Colonic mucosa (tissue), 4 donors: ENCODE measurements at regions not wholly inside any gene's neighbourhood (a gene's known extent, or its start where the extent isn't known, plus 50 kb on each side); places are given as distances from the start of the nearest gene placed in this dataset.

Experiments
- DNase-seq: peaks from one replicate; pipeline ENCODE4 v3.0.0-alpha.2; 2020
- H3K27ac ChIP-seq: fragments of 200-600 bp; one replicate; pipeline ENCODE4 v1.8.0; 2021
- H3K27me3 ChIP-seq: fragments of 200-600 bp; one replicate; pipeline ENCODE4 v1.8.0; 2021
- H3K36me3 ChIP-seq: fragments of 200-600 bp; one replicate; pipeline ENCODE4 v1.8.0; 2021
- H3K4me1 ChIP-seq: fragments of 200-600 bp; one replicate; pipeline ENCODE4 v1.8.0; 2021; ENCODE audit warnings: mild to moderate bottlenecking
- H3K4me3 ChIP-seq: fragments of 200-600 bp; one replicate; pipeline ENCODE4 v1.8.0; 2021
- H3K9ac ChIP-seq, 2 donors: one replicate each; pipeline ENCODE4 v1.7.0; 2013; ENCODE audit warnings: control low read depth in 2 of 2, low read depth in 2 of 2, low read length in 2 of 2
- H3K9me3 ChIP-seq: fragments of 200-600 bp; one replicate; pipeline ENCODE4 v1.8.0; 2021
- intact Hi-C: fragments of 100-400 bp; cut with DNase I; formaldehyde crosslinking; loops from one replicate; pipeline ENCODE4 v1.14.1; 2022
- TF ChIP-seq, protein P1 (sequence below): fragments of 200-600 bp; IDR thresholded peaks from one replicate; pipeline ENCODE4 v1.8.0; 2022; ENCODE audit warnings: antibody characterized with exemption, mild to moderate bottlenecking
- donor health status: healthy.
- donor health status: DM: no; HTN: no; CAD: no.
- donor health status: DM: no; HTN: no; CAD: no.

DNA sequence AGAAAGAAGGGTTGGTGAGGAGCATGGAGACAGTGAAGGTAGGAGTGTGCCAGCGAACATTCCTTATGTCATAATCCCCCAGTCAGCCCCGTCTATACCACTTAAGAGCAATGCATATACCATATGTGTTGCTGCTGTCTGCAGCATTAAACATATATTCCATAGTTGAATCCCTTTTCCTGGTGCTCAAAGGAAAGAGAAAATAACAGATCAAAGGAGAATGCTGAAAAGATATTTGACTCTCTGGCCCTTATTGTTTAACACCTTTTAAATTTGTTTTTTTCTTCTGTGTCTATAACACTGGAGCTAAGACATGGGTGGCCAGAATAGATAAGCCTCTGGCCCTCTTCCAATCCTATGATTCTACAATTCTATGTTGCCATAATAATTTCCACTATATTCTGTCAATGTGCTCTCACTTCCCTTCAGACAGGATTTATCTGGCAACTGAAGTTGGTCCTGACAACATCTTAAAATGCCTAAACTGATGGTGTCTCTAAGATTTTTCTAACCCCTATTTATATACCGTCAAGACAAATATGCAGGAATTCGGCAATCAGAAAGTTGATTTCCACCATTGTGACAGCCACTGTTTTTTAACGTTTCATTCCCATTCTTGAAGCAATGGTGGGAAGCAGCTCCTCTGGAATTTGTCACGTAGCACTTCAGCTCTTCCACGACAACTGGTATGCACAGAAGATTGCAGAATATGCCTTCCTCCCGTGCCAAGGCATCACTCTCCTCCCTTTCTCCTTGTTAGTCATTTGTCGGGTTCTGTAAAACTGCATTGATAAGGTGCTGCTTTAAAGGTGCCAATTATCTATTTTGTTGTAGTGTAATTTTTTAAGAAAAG is 204.7 kb downstream of the BCAT1 start:
- intact Hi-C loops, result no loop called here
- Histone ChIP-seq H3K36me3 (no peaks in the 10 kb centered on the region), H3K9me3 (no peaks in the 10 kb centered on the region), H3K4me3 (no peak overlapping the region), H3K9ac (no peak overlapping the region), H3K27ac (no peak overlapping the region), H3K4me1 (no peaks in the 10 kb centered on the region), H3K27me3 (no peaks in the 10 kb centered on the region)
- DNase-seq, result no peak
- TF ChIP-seq, protein P1, sequence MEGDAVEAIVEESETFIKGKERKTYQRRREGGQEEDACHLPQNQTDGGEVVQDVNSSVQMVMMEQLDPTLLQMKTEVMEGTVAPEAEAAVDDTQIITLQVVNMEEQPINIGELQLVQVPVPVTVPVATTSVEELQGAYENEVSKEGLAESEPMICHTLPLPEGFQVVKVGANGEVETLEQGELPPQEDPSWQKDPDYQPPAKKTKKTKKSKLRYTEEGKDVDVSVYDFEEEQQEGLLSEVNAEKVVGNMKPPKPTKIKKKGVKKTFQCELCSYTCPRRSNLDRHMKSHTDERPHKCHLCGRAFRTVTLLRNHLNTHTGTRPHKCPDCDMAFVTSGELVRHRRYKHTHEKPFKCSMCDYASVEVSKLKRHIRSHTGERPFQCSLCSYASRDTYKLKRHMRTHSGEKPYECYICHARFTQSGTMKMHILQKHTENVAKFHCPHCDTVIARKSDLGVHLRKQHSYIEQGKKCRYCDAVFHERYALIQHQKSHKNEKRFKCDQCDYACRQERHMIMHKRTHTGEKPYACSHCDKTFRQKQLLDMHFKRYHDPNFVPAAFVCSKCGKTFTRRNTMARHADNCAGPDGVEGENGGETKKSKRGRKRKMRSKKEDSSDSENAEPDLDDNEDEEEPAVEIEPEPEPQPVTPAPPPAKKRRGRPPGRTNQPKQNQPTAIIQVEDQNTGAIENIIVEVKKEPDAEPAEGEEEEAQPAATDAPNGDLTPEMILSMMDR, result no peak

- intact Hi-C loops, result no loop called here
- H3K27ac ChIP-seq, result no peak overlapping the region
- peak; percentile 34 for DNase-seq
- no peak overlapping the region for H3K9ac ChIP-seq
- H3K4me3 ChIP-seq, result no peak overlapping the region
- TF ChIP-seq, protein P1, result no peak
- H3K4me1 ChIP-seq, result no peaks in the 10 kb centered on the region
- no peaks in the 10 kb centered on the region for H3K27me3 ChIP-seq
- H3K36me3 ChIP-seq, result no peaks in the 10 kb centered on the region
- no peaks in the 10 kb centered on the region for H3K9me3 ChIP-seq
Observed at GRCh38 chr12:24742378-24742777, 206.5 kb downstream of the BCAT1 start.

DNA sequence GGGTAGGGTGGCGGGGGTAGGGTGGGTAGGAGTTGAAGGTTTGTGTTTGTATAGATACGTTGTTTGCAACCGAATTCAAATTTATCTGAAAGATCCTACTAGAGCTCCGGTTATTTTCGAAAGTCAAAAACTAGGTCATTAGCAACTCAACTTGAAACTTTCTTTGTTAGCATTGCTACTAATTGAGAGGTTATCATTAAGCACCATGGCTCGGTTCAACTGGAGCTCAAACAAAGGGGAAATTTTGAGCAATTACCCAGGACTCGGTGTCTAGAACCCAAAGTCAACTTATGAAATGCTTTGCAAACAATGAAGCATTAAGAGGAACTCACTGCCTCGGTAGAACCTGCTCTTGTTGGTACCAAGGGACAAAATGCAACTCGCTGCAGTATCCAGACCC is 207.7 kb downstream of the BCAT1 start:
- intact Hi-C loops, result no loop called here
- no peaks in the 10 kb centered on the region for H3K9me3 ChIP-seq
- no peak for DNase-seq
- no peak overlapping the region for H3K9ac ChIP-seq
- TF ChIP-seq, protein P1, result no peak
- H3K27me3 ChIP-seq, result no peaks in the 10 kb centered on the region
- H3K27ac ChIP-seq, result no peak overlapping the region
- no peaks in the 10 kb centered on the region for H3K4me1 ChIP-seq
- H3K36me3 ChIP-seq, result no peaks in the 10 kb centered on the region
- H3K4me3 ChIP-seq, result no peak overlapping the region

DNA sequence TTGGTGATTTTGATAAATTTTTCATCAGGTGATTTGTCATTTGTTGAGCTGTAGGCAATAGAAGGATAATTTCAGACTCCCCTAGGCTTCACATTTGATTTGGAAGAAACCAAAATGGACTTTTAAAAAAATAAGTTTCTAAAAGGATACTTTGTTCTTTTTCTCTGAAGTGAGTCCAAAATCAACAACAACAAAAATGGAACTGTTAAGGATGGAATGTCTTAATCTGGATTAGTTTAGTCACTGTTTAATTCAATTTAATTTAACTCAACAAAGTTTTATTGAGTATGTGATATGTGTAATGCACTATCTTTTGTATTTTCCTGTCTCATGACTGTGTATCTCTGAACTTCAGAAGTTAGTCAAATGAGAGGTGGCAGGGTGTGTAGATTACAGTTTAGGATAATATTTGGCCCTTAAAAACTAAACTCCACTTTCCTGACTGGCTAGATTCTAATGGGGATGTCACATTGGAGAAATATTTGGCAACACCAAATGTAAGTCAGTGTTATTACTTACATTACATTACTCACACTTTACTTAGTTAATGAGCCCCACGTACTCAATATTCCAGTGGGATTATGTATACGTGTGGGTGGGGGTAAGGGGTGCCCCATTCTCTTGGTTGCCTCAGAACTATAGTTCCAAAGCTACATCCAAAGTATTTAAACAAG is 209.7 kb downstream of the BCAT1 start:
- no peak overlapping the region for H3K27ac ChIP-seq
- no peaks in the 10 kb centered on the region for H3K9me3 ChIP-seq
- no peaks in the 10 kb centered on the region for H3K36me3 ChIP-seq
- no peak for DNase-seq
- no peaks in the 10 kb centered on the region for H3K4me1 ChIP-seq
- no peaks in the 10 kb centered on the region for H3K27me3 ChIP-seq
- H3K4me3 ChIP-seq, result no peak overlapping the region
- intact Hi-C loops, result no loop called here
- TF ChIP-seq, protein P1, result no peak
- no peak overlapping the region for H3K9ac ChIP-seq

GRCh38 chr12:24738441-24738840 is 210.5 kb downstream of the BCAT1 start:
- intact Hi-C loops, result no loop called here
- Histone ChIP-seq H3K9ac (no peak overlapping the region), H3K27ac (no peak overlapping the region), H3K9me3 (no peaks in the 10 kb centered on the region), H3K36me3 (no peaks in the 10 kb centered on the region), H3K27me3 (no peaks in the 10 kb centered on the region), H3K4me3 (no peak overlapping the region), H3K4me1 (no peaks in the 10 kb centered on the region)
- no peak for DNase-seq
- TF ChIP-seq, protein P1, result no peak
